ENCODE measurements at regions not wholly inside any gene's neighbourhood (a gene's known extent, or its start where the extent isn't known, plus 50 kb on each side); places are given as distances from the start of the nearest gene placed in this dataset.

DNA sequence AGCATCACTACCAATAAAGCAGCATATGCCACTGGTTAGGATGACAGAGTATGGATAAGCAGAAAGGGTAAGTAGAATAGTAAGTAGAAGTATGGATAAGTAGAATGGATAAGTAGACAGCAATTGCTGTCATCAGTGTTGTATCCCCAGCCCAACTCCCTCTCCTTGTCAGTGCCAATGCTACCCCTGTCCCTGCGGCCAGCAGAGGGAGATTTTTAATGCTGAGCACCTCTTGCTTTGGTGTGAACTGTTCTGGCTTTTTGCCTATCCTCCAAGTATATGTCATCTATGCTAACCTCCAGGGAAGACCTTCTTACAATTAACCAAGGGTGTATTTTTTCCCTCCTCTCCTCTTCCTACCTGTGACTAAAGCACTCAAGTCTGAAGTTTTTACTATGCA, 136.7 kb upstream of the SPHKAP start:
- Histone ChIP-seq H3K9me3 (no peaks in the 10 kb centered on the region), H3K27me3 (no peaks in the 10 kb centered on the region), H3K4me3 (ENCODE audit: low read depth, low read length) (no peak overlapping the region), H3K4me1 (no peaks in the 10 kb centered on the region), H3K36me3 (no peaks in the 10 kb centered on the region)
- DNase-seq: no peak
- TF ChIP-seq, protein P1, sequence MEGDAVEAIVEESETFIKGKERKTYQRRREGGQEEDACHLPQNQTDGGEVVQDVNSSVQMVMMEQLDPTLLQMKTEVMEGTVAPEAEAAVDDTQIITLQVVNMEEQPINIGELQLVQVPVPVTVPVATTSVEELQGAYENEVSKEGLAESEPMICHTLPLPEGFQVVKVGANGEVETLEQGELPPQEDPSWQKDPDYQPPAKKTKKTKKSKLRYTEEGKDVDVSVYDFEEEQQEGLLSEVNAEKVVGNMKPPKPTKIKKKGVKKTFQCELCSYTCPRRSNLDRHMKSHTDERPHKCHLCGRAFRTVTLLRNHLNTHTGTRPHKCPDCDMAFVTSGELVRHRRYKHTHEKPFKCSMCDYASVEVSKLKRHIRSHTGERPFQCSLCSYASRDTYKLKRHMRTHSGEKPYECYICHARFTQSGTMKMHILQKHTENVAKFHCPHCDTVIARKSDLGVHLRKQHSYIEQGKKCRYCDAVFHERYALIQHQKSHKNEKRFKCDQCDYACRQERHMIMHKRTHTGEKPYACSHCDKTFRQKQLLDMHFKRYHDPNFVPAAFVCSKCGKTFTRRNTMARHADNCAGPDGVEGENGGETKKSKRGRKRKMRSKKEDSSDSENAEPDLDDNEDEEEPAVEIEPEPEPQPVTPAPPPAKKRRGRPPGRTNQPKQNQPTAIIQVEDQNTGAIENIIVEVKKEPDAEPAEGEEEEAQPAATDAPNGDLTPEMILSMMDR (IDR thresholded peaks at IDR 0.05; ENCODE audit: low read depth, low read length): no peak

DNA sequence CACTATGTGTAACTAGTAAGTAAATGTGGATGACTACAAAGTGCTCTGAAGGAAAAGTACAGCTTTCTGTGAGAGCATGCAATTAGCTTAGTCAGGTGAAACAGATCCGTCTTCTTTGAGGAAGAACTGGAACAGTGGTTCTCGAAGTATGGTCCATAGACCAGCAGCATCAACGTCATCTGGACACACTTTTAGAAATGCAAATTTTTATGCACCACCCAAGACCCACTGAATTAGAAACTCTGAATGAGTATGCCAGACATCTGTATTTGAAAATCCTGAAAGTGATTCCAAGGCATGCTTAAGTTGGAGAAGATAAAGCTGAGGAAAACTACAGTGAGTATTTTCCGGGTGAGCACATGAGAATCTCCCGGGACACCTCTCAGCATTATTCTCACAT, 130.7 kb upstream of the SPHKAP start:
- no peaks in the 10 kb centered on the region for H3K27me3 ChIP-seq
- TF ChIP-seq, protein P1 (IDR thresholded peaks at IDR 0.05; ENCODE audit: low read depth, low read length): no peak
- H3K9me3 ChIP-seq: no peaks in the 10 kb centered on the region
- no peak for DNase-seq
- no peaks in the 10 kb centered on the region for H3K4me1 ChIP-seq
- no peak overlapping the region for H3K4me3 ChIP-seq (ENCODE audit: low read depth, low read length)
- H3K36me3 ChIP-seq: no peaks in the 10 kb centered on the region

DNA sequence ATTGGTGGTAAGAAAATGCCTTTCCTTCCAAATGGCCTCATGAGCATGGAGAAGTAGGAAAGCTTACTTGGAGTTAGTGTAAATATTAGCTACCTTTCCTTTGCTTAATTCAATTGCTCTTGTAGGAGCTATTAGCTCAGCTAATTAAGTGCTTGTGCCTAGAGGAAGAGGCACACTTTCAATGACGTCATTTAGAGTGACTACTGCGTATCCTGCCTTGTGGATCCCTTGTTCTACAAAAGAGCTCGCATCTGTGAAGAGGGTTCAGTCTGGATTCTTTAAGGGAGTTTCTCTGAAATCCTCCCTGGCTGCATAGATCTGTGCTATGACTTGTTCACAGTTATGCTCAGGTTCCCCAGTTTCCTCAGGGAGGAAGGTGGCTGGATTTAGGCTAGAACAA, 122.5 kb upstream of the SPHKAP start:
- no peak overlapping the region for H3K4me3 ChIP-seq (ENCODE audit: low read depth, low read length)
- H3K4me1 ChIP-seq: no peaks in the 10 kb centered on the region
- no peaks in the 10 kb centered on the region for H3K36me3 ChIP-seq
- TF ChIP-seq, protein P1 (IDR thresholded peaks at IDR 0.05; ENCODE audit: low read depth, low read length): no peak
- no peaks in the 10 kb centered on the region; the same call in 1 of the 2 replicates for H3K9me3 ChIP-seq
- H3K27me3 ChIP-seq: no peaks in the 10 kb centered on the region
- DNase-seq: no peak

DNA sequence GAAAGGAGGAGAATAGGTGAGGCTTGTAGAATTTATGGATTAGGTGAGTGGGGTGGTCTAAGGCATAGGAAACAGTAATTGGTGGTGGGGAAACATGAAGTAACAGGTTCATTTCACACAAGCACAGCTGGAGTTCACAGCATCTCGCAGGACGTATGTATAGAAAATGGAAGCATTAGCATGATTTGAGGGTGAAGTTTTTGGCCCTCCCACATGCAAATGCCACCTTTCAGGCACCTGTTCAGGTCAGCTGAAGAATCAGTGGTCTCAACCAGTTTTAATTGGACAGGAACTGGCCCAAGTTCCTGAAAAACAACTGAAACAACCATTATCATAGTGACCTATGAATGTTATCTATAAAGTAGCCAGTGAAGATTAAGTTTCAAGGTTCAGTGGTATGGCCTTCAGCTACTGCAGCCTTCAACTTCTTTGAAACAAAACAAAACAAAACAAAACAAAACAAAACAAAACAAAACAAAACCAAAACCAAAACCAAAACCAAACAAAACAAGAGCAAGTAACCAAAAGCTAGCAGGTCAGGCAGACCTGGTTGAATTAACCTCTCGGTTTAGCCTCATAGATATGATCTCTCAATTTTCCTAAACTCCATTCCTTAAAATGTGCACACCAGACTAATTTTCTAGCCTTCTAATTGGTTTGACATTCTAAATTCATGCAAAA, 102.1 kb upstream of the SPHKAP start:
- H3K9me3 ChIP-seq: no peaks in the 10 kb centered on the region; the same call in 1 of the 2 replicates
- TF ChIP-seq, protein P1 (IDR thresholded peaks at IDR 0.05; ENCODE audit: low read depth, low read length): no peak
- no peak for DNase-seq
- no peaks in the 10 kb centered on the region for H3K4me1 ChIP-seq
- no peak overlapping the region for H3K4me3 ChIP-seq (ENCODE audit: low read depth, low read length)
- no peaks in the 10 kb centered on the region for H3K27me3 ChIP-seq
- no peaks in the 10 kb centered on the region for H3K36me3 ChIP-seq

DNA sequence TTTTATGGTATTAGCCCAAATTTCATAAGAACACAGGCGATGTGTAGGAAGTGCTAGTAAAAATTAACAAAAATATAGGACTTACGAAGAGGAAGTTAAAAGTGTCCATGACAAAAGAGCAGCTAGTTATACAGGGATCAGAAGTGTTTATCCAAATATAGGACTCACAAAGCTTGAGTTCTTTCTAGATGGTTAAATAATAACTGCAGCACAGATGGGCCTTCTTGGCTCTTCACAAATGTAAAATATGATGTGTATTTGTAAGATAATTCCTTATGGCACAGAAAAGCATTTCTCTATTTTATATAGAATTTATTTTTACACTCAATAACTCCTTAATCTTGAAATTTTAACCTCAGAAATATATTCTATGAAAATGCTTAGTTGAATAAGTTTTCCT, 100.9 kb upstream of the SPHKAP start:
- Histone ChIP-seq H3K4me1 (no peaks in the 10 kb centered on the region), H3K36me3 (no peaks in the 10 kb centered on the region), H3K27me3 (no peaks in the 10 kb centered on the region), H3K4me3 (ENCODE audit: low read depth, low read length) (no peak overlapping the region), H3K9me3 (no peaks in the 10 kb centered on the region; the same call in 1 of the 2 replicates)
- TF ChIP-seq, protein P1 (IDR thresholded peaks at IDR 0.05; ENCODE audit: low read depth, low read length): no peak
- DNase-seq: no peak

DNA sequence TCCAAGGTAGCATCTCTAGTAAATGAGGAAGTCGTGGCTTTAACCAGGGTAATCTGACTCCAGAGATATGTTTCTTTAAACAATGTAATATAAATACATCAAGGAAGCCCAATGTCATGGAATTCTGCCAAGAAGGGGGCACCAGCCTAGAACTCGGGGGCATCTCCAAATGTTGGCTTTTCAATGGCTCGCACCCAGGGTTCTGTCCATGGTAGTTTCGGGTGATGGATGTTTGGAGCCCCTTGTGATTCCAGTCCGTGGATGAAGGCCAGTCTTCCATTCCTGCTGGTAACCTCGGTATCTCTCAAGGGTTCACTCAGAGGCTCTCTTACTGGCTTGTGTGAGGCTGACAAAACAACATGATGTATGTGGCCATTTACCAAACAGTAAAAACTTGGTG, 91.7 kb upstream of the SPHKAP start:
- H3K27me3 ChIP-seq: no peaks in the 10 kb centered on the region
- no peak for DNase-seq

More for the DNA sequence above, 91.7 kb upstream of the SPHKAP start:
- H3K4me1 ChIP-seq: no peaks in the 10 kb centered on the region
- TF ChIP-seq, protein P1 (IDR thresholded peaks at IDR 0.05; ENCODE audit: low read depth, low read length): no peak
- no peaks in the 10 kb centered on the region for H3K36me3 ChIP-seq
- no peak overlapping the region for H3K4me3 ChIP-seq (ENCODE audit: low read depth, low read length)
- H3K9me3 ChIP-seq: 0 out of 2 replicates have a peak, but pooled peaks cover 2% of the 10 kb centered on the region
